Progenitor cell of endocrine pancreas (in vitro differentiated cells): ENCODE measurements at regions not wholly inside any gene's neighbourhood (a gene's known extent, or its start where the extent isn't known, plus 50 kb on each side); places are given as distances from the start of the nearest gene placed in this dataset.
"Not testable (repeated sequence)": the region's sequence is repeated elsewhere in the genome, so short reads cannot be mapped to it uniquely, and the experiment has no call there.

Experiments used
- DNase-seq: peaks from one replicate; pipeline ENCODE4 v3.0.0; 2021; ENCODE audit warnings: low spot score; ENCODE audit not compliant: unreplicated experiment
- H3K27ac Mint-ChIP-seq: 2 replicates; pipeline ENCODE4 v1.8.0; 2021; ENCODE audit warnings: mild to moderate bottlenecking, moderate library complexity, mixed read lengths
- H3K27me3 Mint-ChIP-seq: 2 replicates; pipeline ENCODE4 v1.8.0; 2021; ENCODE audit warnings: mixed read lengths
- H3K36me3 Mint-ChIP-seq: 2 replicates; pipeline ENCODE4 v1.8.0; 2022; ENCODE audit warnings: mixed read lengths; ENCODE audit not compliant: insufficient read depth
- H3K4me1 Mint-ChIP-seq: 2 replicates; pipeline ENCODE4 v1.8.0; 2021; ENCODE audit warnings: low read depth, mixed read lengths
- H3K4me3 Mint-ChIP-seq: 2 replicates; pipeline ENCODE4 v1.8.0; 2021; ENCODE audit warnings: low read depth, mild to moderate bottlenecking, moderate library complexity, mixed read lengths
- H3K9me3 Mint-ChIP-seq: 2 replicates; pipeline ENCODE4 v1.8.0; 2021; ENCODE audit warnings: low read depth, mixed read lengths
- TF ChIP-seq, protein P1 (sequence below): fragments of 200-600 bp; sonication (generic); IDR thresholded peaks from one replicate; pipeline ENCODE4 v1.5.0; 2021; ENCODE audit warnings: antibody characterized with exemption, mild to moderate bottlenecking; ENCODE audit not compliant: unreplicated experiment

DNA sequence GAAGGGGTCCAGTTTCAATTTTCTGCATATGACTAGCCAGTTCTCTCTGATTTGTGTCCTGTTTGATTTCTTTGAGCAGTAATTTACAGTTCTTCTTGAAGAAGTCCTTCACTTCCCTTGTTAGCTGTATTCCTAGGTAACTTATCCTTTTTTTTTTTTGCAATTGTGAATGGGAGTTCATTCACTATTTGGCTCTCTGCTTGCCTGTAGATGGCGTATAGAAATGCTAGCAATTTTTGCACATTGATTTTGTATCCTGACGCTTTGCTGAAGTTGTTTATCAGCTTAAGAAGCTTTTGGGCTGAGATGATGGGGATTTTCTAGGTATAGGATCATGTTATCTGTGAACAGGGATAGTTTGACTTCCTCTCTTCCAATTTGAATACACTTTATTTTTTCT lies 77.6 kb upstream of the NID2 start:
- Mint-ChIP-seq H3K9me3 (peaks cover 8% of the 10 kb centered on the region), H3K36me3 (no peaks in the 10 kb centered on the region), H3K4me3 (no peak overlapping the region)

DNA sequence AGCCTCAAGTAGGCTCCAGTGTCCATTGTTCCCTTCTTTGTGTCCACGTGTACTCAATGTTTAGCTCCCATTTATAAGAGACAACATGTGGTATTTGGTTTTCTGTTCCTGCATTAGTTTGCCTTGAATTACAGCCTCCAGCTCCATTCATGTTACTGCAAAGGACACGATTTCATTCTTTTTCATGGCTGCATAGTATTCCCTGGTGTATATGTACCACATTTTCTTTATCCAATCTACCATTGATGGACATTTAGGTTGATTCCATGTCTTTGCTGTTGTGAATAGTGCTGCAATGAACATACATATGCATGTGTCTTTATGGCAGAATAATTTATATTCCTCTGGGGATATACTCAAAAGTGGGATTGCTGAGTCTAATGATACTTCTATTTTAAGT lies 75.2 kb upstream of the NID2 start:
- not testable (repeated sequence) for DNase-seq, H3K4me1 Mint-ChIP-seq, H3K36me3 Mint-ChIP-seq, H3K27ac Mint-ChIP-seq, H3K4me3 Mint-ChIP-seq, H3K27me3 Mint-ChIP-seq
- H3K9me3 Mint-ChIP-seq = peaks cover 10% of the 10 kb centered on the region

More for the DNA sequence above, 77.6 kb upstream of the NID2 start:
- no peak overlapping the region for H3K27ac Mint-ChIP-seq
- no peaks in the 10 kb centered on the region for H3K4me1 Mint-ChIP-seq
- no peak for DNase-seq
- TF ChIP-seq, protein P1, sequence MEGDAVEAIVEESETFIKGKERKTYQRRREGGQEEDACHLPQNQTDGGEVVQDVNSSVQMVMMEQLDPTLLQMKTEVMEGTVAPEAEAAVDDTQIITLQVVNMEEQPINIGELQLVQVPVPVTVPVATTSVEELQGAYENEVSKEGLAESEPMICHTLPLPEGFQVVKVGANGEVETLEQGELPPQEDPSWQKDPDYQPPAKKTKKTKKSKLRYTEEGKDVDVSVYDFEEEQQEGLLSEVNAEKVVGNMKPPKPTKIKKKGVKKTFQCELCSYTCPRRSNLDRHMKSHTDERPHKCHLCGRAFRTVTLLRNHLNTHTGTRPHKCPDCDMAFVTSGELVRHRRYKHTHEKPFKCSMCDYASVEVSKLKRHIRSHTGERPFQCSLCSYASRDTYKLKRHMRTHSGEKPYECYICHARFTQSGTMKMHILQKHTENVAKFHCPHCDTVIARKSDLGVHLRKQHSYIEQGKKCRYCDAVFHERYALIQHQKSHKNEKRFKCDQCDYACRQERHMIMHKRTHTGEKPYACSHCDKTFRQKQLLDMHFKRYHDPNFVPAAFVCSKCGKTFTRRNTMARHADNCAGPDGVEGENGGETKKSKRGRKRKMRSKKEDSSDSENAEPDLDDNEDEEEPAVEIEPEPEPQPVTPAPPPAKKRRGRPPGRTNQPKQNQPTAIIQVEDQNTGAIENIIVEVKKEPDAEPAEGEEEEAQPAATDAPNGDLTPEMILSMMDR = no peak
- H3K27me3 Mint-ChIP-seq = peaks cover 6% of the 10 kb centered on the region

DNA sequence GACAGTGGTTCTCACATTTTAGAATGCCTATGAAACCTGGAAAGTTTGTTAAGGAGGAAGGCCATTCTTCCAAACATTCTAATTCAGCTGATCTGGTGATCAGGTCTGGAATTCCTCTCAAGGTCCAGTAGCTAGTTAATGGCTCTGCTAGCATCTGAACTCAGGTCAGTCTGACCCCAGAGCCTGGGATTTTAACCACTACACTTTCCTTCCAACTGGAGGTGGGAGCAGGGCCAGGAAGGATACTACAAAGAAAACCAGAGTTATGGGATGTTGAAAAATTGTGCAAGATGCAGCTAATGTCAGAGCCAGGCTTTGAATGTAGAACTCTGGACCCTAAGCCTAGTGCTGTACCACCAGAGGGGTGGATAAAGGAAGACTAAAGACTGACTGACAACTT lies 73.6 kb upstream of the NID2 start:
- H3K4me1 Mint-ChIP-seq = no peaks in the 10 kb centered on the region
- peaks cover 12% of the 10 kb centered on the region for H3K9me3 Mint-ChIP-seq

DNA sequence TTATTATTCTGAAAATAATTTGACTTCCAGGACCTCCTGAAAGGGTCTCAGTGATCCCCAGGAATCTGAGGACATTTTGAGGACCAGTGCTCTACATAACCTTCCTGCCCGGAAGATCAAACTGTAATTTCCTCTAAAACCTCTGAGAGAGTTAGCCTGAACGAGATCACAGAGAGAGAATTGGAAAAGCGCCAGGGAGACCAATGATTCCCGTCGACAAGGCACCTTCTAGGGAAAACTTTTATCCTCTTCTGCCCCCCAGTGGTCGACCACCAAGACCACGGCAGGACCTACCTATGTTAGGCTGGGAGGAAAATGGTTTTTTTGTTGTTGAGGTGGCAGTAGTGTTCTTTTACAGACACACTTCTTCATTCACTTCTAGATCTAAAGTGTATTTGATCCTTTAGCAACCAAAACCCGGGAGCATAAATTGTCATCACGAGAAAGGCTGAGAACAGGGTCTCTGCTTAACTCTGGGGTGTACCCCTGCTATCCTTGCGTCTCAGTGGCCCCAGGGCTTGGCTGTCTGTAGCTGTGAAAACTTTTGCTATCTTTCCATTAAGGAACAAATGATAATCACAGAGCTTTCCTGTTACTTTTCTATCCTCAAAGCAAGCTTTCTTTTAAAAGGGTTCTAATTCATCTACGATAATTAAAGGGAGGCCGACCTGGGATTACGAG lies 62.9 kb upstream of the NID2 start:
- Mint-ChIP-seq H3K27me3 (no peaks in the 10 kb centered on the region), H3K4me3 (no peak overlapping the region), H3K27ac (no peak overlapping the region), H3K4me1 (peaks cover 5% of the 10 kb centered on the region), H3K9me3 (peaks cover 12% of the 10 kb centered on the region), H3K36me3 (peaks cover 2% of the 10 kb centered on the region)
- DNase-seq = peak; percentile 51
- TF ChIP-seq, protein P1 = peak; percentile 83

More for the DNA sequence above, 73.6 kb upstream of the NID2 start:
- no peak for DNase-seq
- TF ChIP-seq, protein P1 = no peak
- Mint-ChIP-seq H3K27ac (no peak overlapping the region), H3K4me3 (no peak overlapping the region), H3K36me3 (no peaks in the 10 kb centered on the region), H3K27me3 (no peaks in the 10 kb centered on the region)

DNA sequence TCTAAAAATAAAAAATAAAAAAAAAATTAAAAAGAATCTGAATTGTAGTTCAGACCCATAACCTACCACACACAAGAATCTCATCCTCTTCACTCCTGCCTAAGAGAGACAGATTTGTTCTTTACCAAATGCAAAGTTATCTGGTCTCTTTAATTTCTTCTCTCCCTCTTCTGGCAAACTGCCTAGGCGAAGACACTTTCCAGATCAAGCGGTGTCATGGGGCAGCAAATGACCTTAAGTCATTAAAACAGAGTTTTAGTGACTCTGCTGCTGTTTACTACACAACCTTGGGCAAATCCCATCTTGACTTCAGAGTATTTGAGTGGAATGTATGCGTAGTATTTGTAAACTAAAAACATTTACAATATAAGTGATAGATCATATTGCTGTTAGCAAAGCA lies 60.9 kb upstream of the NID2 start:
- no peak overlapping the region for H3K27ac Mint-ChIP-seq
- H3K4me1 Mint-ChIP-seq = peaks cover 5% of the 10 kb centered on the region
- DNase-seq = no peak
- TF ChIP-seq, protein P1 = no peak
- no peak overlapping the region for H3K4me3 Mint-ChIP-seq
- H3K27me3 Mint-ChIP-seq = no peaks in the 10 kb centered on the region
- no peaks in the 10 kb centered on the region for H3K36me3 Mint-ChIP-seq
- H3K9me3 Mint-ChIP-seq = peaks cover 2% of the 10 kb centered on the region

DNA sequence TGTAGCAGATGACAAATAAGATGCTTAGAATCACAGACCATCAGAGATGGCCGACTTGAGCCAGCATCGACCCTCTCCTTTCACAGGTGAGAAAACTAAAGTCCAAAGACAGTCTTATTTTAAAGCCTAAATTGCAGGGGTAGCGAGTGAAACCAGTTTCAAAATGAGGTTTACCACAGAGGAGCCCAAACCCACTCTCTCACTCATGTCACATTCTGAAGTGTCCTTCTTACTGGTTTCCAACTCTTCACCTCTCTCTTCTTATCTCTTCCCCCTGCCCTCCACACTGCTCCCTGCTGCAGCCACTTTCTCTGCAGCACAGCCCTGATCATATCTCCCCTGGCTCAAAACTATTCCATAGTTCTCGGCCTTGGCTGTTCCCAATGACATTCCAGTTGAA lies 57.0 kb upstream of the NID2 start:
- no peaks in the 10 kb centered on the region for H3K4me1 Mint-ChIP-seq
- no peaks in the 10 kb centered on the region for H3K36me3 Mint-ChIP-seq
- H3K27ac Mint-ChIP-seq = no peak overlapping the region
- no peak overlapping the region for H3K4me3 Mint-ChIP-seq
- DNase-seq = no peak
- no peaks in the 10 kb centered on the region for H3K27me3 Mint-ChIP-seq
- TF ChIP-seq, protein P1 = no peak
- H3K9me3 Mint-ChIP-seq = peaks cover 4% of the 10 kb centered on the region
